ENCODE measurements at regions not wholly inside any gene's neighbourhood (a gene's known extent, or its start where the extent isn't known, plus 50 kb on each side); places are given as distances from the start of the nearest gene placed in this dataset.

- DNase-seq = no peak
These were observed 431.0 kb upstream of the HTR2A start for GRCh38 chr13:47327861-47328260.

DNA sequence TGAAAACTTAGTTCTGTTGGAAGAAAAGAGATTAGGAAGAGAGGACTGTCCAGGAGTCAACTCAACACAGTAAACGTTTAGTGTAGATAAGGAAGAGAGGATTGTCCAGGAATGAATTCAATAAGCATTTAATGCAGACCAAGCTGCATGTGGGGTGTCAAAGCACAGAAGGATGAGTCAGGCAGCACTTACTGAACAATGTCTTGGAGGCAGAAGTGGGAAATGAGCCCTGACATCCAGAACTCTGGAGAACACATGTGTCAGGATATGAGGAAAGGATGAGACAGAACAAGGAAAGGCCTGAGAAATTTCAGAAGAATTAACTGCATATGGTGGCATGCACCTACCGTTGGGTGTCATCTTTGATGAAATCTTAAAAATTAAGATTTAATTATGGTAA lies 429.2 kb upstream of the HTR2A start:
- DNase-seq = no peak

GRCh38 chr13:47317356-47317755 lies 420.5 kb upstream of the HTR2A start:
- DNase-seq = no peak

DNA sequence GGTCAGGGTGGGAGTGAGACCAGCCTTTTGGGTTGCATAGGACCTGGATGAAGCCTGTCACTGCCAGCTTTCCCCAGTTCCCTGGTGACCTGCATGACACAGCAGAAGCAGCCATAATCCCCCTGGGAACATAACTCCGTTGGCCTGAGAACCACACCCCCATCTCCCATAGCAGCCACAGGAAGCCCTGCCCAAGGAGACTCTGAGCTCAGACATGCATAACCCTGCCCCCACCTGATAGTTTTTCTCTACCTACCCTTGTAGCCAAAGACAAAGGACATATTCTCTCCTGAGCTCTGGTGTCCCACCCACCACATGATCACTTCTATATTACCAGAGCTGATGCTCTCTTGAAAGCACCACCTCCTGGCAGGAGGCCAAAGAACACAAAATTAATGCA lies 413.5 kb upstream of the HTR2A start:
- DNase-seq = no peak

GRCh38 chr13:47306991-47307390 lies 410.1 kb upstream of the HTR2A start:
- no peak for DNase-seq

DNA sequence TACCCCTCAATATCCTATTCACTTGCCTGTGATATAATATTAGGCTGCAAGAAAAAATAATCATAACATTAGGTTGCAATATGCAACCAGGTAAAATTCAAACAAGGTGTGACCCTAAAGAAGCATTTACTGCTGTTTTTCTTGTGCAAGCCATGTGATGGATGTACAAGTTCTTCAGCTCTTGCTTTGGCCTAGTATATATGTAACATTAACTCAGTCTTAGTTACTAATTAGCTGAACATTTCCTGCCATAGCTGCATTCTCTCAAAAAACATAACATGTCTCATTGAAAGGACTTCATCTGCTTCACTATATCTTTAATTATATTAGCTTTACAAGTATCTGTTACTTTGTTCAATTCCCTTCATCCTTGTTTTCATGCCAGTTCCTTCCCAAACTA lies 406.8 kb upstream of the HTR2A start:
- no peak for DNase-seq

DNA sequence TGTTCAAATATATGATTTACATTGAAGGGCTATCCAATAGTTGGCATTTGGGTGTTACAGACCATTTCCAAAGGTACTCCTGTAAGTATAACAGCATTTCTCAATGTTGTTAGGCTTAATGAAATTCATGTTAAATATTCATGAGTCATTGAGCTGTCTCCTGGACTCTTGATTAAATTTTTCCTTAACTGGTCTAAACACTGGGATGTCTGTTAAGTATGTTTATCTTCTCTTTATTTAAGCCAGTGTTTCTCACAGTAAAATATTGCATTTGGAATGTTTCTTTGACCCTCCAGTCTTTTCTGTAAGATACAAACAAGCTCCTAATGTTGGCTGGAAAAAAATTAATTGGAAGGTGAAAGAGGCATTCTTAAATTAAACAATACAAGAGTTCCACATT lies 402.5 kb upstream of the HTR2A start:
- no peak for DNase-seq

- no peak for DNase-seq
These were observed 401.7 kb upstream of the HTR2A start for GRCh38 chr13:47298506-47298905.

- DNase-seq = no peak
These were observed 397.8 kb upstream of the HTR2A start for GRCh38 chr13:47294691-47295090.

- DNase-seq = no peak
These were observed 394.3 kb upstream of the HTR2A start for GRCh38 chr13:47291107-47291656.

GRCh38 chr13:47289567-47289966 lies 392.7 kb upstream of the HTR2A start:
- DNase-seq = no peak

DNA sequence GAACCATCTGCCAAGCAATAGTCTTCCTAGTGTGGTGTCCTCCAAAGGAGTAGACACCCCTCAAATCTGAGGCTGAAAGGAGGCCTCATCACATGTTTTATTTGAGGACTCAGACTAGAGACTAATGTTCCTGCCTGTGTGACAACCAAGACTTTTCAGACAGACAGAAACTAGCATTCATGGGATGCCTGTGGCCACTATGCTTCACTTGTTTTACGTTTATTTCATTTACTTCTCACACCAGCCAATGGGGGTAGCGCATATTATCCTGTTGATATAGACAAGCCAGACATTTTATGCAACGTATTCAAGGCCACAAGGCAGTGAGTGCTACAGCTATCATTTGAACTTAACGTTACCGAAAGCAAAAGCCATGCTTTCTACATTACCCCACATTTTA lies 391.7 kb upstream of the HTR2A start:
- no peak for DNase-seq

- no peak for DNase-seq
These were observed 390.5 kb upstream of the HTR2A start for GRCh38 chr13:47287291-47287751.

DNA sequence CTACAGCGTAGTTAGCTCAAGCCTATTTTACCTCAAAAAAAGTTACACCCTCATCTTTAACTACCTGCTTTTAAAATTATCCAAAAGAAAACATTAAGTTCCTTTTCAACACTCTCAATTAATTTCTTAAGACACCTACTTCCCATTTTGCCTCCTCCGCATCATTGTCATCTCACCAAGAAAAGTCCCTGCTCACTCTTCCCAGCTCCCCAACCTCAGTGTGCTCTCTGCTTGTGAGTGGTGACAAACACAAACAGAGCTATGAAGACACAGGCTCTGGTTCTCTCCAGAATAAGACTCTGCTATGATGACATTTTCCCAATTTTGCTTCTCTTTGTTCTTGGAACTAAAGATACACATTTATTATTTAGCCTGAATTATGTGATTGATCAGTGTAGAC lies 385.1 kb upstream of the HTR2A start:
- no peak for DNase-seq

GRCh38 chr13:47279920-47280319 lies 383.1 kb upstream of the HTR2A start:
- no peak for DNase-seq

GRCh38 chr13:47277774-47278173 lies 380.9 kb upstream of the HTR2A start:
- DNase-seq = no peak

GRCh38 chr13:47268270-47268669 lies 371.4 kb upstream of the HTR2A start:
- DNase-seq = no peak

DNA sequence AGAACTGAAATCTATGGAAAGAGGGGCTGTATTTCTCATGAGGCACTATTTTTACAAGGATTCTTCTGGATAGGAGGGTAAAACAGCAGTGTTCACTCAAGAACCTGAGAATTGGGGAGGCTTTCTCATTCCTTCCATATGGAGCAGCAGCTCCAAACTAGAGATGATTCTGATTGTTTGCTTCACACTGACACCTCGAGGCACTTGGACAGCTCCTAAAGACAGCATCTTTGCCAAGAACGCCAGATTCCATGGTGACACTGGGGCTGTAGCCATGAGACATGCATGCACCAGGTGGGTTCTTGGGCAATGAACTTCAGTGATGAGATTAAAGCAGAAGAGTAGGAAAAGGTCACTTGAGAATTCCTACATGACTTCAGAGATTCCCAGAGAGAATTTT lies 361.5 kb upstream of the HTR2A start:
- DNase-seq = no peak

- no peak for DNase-seq
These were observed 359.8 kb upstream of the HTR2A start for GRCh38 chr13:47256618-47257017.

- no peak for DNase-seq
These were observed 355.8 kb upstream of the HTR2A start for GRCh38 chr13:47252627-47253026.

DNA sequence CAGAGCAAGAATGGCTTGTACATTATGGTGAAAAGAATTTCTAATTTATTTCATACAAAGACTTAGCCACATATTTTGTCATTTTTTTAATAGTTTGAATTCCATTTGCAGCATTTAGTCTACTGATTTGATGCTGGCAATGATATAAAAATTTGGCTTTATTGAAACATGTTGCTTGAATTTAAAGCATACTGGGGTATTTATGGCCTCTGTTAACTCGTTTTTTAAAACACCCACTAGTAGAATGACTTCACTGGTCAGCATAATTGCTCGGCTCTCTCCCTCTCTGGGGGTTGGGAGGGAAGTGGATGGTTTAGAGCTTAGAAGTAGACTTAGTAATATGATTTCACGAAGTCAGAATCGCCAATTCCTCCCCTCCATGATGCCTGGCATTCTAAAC lies 354.9 kb upstream of the HTR2A start:
- no peak for DNase-seq

DNA sequence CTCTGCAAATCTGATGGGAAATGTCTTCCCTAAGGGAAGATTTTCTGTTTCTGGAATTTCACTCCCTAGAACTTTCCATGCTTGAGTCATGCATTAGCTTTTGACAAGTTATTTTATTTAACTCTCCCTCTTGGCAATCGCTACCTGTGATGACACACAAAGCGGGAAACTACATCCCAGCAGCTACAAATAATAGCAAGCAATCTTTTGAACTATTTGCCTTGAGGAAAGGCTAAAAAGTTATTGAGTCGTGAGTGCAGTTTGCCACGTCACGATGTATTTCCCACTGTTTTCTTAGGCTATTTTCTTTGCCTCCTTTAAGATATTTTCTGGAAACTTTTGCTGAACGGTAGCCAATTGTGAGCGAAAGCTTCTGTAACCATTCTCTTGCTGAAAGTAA lies 353.3 kb upstream of the HTR2A start:
- no peak for DNase-seq

- DNase-seq = no peak
These were observed 352.4 kb upstream of the HTR2A start for GRCh38 chr13:47249266-47249665.

- DNase-seq = no peak
These were observed 344.6 kb upstream of the HTR2A start for GRCh38 chr13:47241446-47241845.

DNA sequence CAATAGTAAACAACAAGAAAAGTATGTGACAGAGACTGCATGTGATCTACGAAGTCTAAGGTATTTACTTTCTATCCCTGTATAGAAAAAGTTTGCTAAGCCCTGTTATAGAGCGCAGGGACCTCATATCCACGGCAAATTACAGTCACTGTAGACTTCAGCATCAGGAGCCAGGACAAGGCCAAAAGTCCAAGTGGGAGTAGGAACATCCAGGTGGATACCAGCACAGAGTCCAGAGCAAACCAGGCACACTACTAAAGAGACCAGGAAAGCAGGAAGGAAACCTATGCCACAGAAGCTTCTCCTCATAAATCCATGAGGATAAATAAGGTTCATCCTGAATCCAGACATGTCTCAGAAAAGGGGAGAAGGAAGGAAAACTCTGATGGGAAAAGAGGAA lies 342.2 kb upstream of the HTR2A start:
- no peak for DNase-seq

DNA sequence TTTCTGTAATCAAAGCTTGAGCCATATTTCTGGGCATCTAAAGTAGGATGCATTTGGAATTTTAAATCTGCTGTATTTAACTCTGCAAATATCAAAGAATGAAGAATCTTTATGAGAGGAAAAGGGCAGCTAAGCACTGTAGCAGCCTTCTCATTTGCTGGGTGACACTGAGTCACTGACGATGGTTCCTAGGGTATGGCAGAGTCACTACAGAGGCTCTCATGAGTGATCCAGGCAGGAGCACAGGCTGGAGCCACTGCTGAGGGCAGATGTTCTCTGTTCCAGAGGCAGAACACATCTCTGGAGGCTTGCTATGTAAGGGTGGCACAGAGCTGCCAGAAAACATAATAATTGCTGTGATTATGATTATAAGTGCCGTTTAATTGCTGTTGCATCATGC lies 340.7 kb upstream of the HTR2A start:
- no peak for DNase-seq

Data from SIG-M5 (cell line).